Left renal cortex interstitium (tissue), 4 donors: ENCODE measurements at regions not wholly inside any gene's neighbourhood (a gene's known extent, or its start where the extent isn't known, plus 50 kb on each side); places are given as distances from the start of the nearest gene placed in this dataset.
A peak's percentile ranks its signal among the peaks of the same experiment; 100 is the strongest.
"Not testable (repeated sequence)": the region's sequence is repeated elsewhere in the genome, so short reads cannot be mapped to it uniquely, and the experiment has no call there.

Experiments used
- DNase-seq, 4 donors: peaks; one replicate each; pipeline ENCODE4 v3.0.0-alpha.2; 2013; ENCODE audit warnings: low read depth in 4 of 4, low spot score in 2 of 4, missing footprints in 1 of 4

DNA sequence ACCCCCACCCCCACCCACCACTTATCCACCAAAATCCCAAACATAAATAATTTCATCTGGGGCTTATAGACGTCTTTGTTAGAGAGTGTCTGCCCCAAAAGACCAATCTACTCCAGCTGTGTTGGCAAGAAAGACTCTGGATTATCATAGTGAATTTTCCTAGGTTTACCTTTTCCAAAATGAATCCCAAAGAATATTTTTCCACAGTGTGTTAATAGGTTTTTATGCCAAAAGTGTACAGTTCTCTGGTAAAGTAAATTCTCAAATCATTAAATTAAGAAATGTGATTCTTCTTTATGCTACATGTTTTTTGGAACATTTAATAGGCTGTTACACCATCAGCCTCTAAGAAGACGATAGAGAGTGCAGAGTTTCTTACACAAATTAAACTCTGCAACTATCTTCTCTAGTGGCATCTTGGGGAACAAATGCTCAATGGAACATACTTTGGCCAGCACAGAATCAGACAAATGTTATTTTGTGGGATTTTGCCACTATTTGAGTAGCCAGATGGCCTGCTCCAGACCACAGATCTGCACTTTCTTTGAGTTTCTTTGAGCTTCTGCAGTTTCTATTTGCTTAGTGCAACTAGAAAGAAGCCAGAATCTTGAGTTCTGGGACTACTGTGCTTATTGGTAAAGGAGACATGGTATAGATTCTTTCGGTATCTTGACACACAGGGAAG lies 206.0 kb downstream of the KIT start:
- DNase-seq: no peak

DNA sequence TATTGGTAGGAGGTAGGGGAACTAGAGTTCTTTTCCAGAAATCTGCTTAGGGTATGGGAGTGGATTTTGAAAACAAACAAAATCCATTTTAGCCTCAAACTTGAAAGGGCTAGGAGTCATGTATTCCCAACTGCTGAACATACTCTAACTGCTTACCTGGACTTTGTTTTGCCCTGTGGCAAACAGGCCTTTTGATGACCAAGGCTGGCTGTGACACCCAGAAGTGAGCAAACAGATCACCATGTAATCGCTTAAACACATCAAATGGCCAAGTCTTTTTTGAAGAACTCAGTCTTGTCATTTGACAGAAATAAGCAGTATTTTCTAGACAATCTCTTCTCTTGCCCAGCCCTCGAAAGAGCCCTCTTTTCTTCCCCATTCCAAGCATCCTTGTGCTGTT lies 203.4 kb downstream of the KIT start:
- DNase-seq: no peak

DNA sequence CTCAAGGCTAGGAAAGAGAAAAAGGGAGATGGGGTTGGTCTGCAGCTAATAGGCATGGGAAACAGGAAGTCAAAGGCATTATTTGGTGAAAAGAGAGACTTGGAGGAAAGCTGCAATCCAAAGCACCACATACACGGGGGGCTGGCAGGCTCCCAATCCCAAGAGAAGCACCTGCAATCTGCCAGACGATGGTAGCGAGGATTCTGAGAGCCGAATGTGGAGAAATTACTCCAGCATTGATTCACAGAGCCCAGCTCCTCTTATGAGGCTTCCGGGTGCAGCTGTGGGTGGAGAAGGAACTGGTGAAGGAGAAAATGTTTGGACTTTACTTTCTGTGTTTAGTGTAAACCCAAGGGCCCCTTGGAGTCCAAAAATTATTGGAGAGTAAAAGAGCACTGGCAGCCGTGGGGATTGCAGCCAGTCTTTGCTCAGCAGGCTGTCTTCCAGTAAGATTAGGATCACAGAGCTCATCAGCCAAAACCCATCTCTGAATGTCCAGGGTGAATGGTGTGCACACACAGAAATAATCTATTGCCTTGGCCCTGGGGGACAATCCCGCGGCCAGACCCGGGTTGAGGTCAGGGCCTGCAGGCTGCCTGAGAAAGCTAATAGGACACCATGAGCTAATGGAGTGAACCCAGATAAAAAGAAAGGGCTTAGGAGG lies 197.6 kb downstream of the KIT start:
- DNase-seq: no peak

DNA sequence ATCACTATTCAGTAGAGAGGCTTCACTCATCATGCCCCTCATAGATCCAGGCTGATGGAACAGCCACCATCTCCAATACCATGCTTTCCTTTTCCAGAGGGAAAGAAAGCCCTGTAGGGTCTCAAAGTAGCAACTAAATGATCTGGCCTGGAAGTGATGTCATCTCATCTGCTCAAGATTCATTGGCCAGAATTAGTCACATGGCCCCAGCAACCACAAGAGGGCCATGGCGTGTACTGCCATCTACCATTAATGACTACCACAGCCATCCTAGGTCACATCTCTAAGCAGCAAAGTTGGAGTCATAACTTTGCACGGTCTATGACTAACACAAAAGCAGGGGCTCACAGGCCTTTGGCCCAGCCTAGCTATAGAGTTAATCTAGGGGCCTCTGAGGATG lies 194.8 kb downstream of the KIT start:
- no peak for DNase-seq

DNA sequence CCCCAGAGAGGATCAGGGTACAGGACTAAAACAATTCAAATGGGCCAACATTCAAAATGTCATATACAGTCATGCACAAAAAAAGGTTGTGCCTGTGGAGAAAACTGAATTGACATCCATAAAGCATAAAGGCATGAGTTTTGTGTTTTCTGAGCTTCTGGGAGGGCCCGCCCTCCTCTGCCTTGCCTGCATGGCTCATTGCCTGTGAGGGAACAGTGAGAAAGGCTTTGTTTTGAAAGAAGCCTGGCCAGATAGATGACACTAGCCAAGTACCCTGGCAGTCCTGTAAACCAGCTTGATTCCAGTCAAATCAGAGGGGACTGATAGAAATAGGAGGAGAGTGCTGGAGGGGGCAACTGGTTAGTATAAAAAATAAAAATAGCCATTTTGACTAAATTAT lies 194.3 kb downstream of the KIT start:
- peak in 1 of 4 donors; percentile 10 for DNase-seq

DNA sequence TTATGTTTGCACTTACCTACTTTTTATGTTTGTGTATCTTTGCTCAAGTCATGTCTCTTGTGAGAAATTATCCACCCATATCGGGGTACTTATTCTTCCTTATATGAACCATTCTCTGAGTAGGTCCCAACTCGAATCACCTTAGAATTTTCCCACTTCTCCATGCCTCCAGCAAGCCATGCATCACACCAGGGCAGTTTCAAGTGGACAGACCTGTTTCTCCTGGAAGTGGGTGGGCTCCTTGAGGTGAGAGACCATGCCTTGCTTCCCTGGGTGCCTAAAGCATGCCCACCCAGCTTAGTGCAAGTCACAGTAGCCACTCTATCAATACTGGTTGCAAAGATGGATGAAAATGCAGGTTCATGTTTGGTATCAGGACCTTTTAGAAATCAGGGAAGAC lies 187.2 kb downstream of the KIT start:
- DNase-seq: no peak

DNA sequence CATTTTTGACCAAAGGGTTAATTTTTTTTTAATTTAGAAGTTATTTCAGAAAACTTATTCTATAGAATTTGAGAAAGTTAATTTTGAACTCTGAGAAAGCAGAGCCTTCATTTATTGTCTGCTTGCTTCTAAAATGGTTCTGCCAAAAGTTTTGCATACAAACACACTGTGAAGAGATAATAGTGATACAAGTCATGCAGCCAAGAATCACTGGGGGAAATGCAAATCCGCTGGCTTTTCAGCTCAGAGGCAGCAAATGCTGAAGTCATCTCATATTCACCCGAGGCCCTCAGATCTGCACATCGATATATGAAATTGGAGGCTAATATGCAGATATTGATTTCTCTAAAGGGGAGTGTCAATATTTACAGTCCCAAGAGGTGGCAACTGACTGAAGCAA lies 186.2 kb downstream of the KIT start:
- no peak for DNase-seq

DNA sequence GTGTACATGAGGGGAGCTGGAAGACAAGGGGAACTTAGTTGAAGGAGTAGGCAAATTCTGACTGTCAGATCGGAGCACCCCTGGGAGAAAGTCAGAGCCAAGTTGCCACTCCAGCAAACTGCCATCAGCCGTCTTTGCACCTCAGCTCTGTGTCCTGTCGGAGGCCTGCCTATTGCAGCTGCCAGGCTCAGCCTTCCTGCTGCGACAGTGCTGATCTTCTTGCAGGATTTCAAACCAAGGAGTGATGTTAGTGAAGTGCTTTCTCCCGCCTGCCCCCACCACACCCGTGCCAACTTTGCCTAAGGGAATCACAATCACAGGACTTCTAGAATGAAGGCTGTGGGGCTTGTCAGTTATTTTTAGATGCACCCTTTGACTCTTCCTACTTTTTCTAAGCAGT lies 185.3 kb downstream of the KIT start:
- no peak for DNase-seq

DNA sequence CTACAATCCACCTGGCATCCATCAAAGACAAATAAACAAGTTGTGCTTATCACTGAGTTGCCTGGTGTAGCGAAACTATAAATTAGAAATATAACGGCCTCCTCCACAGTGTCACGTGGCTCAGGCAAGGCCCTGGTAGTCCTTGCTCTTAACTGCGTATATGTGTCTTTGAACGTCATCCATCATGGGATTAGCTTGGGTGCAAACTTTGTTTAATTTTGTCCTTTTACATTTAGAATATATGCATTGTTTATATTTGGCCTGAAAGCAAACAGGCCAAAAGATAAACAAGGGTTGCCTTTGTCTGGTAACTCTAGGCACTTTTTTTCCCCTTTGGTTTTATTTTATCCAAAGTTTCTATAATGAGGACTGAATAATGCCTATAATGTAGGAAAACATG lies 184.9 kb downstream of the KIT start:
- DNase-seq: peak in 1 of 4 donors; percentile 13

DNA sequence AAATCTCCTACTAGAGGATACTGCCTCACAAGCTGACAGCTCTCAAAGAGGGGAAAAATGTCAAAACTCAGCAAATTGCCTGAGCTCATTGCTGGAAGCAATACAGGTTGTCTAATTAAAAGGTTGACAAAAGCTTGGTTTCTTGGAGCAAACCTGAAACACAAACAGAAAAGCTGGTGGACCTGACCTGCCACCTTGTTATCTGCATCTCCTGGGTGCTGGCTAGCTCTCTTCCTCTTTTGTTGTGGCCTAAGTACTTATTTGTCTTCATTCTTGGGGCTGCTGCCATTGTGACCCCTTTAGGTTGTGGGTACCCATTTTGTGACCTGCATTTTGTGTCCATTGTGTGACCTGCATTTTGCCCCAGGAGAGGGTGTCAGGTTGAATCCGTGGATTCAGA lies 184.5 kb downstream of the KIT start:
- no peak for DNase-seq

DNA sequence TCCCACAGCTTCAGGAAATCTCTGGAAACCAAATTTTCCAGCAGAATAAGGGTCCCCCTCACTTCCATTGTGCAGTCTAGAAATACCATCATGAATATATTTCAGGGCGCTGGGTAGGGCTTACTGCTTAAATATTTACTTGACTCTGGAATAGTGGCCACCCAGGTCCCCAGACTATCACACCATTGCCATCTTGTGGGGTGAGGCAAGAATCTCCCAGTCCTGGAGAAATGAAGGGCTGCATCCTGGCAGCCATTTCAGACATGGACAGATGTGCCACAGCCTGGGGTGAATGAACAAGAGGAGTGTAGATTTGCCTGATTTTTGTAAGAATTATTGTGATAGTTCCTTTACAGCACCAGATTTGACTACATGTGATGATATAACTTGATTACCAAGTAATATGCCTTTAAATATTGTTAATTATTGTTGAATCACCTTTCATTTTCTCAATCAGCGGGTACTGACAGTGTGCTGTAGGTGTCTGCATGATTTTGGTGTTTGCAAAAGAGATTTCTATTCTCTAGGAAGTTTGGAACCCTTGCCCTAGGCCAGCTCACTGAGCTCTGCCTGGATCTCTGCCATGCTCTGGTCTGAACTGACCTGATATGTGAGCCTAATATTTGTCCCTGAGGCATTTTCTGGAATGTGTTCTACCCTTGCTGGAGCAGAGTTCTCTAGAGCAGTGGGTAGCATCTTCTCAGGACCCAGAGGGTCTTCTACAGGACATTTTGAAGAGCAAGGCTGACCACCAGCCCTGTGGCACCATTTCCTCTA lies 183.4 kb downstream of the KIT start:
- DNase-seq: no peak

DNA sequence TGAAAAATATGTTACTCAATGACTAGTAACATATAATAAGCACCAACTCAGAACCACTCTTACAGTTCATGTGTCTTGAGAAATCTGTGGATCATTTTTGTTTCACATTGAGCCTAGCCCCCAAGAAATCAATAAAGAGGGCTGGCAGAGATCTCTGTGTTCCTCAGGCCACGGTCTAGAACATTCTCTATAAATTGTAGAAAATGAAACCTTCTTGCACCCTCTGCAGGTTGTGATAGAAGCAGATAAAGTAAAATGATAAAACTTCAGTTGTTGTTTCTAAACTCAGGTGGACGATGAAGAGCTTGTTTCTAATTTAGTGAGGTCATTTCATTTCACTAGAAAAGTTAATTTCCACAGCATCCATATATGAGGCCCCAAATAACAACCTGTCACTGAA lies 182.7 kb downstream of the KIT start:
- DNase-seq: no peak

DNA sequence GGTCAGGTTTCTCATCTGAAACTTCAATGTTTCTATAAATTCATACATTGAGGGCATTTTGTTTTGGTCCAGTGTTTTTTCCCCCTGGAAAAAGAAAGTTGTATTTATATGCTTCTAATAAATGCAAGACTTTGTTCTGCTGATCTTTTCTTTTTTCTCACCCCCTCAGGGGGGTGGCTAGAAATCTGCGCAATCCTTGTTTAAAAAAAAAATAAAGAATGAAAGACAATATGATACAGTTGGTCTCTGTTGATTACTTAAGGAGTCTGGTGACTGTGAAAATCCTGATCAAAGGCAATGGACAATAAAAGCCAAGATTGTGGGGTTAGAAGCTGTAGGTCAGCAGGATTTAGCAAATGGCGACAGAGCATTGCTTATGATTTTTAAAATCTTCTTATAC lies 180.5 kb downstream of the KIT start:
- no peak for DNase-seq

DNA sequence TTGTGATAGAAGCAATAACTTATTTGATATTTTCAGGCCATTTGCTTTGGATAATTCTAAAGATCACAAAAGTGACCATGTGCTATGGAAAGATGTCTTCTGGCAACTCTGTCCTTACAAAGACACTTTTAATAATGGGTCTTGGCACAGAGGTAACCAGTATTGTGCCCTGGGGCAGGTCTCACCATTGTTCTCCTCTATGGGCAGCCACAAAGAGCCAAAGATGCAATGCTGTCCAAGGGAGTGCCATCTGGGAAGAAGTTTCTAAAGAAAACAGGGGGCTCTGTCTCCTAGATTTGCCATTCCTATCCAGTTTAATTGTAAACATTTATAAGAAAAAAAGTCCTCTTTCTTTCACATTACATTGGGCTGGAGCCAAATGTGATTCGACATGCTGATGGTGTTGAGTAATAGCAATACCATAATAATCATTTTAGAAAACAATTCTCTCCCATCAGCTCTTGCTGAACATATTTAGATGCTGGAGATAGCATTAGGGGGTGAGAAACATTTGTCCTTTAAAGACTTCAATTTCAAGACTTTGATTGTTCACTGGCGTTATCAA lies 179.9 kb downstream of the KIT start:
- no peak for DNase-seq

DNA sequence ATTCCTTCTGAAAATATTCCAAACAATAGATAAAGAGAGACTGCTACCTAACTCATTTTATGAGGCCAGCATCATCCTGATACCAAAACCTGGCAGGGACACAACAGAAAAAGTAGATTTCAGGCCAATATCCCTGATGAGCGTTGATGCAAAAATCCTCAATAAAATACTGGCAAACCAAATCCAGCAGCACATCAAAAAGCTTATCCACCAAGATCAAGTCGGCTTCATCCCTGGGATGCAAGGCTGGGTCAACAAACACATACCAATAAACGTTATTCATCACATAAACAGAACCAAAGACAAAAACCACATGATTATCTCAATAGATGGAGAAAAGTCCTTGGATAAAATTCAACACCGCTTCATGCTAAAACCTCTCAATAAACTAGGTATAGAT lies 170.6 kb downstream of the KIT start:
- DNase-seq: not testable (repeated sequence)

DNA sequence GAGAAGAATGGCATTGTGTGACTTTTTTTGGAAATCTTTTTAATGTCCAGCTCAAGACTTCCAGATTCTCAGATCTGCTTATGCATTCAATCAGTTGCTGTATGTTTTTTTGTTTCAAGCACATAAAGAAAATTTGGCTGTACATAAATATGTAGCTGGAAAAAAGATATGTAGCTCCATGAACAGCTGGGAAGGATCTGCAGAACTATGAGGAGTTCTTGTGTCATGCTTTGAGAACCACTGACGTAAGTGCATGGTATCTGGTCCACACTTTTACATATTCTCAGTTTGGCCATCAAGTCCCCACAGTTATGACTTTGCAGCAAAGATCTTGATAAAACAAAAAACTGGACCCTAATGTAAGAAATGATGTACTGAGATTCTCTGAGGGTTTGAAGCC lies 165.9 kb downstream of the KIT start:
- DNase-seq: peak in 1 of 4 donors; percentile 36

DNA sequence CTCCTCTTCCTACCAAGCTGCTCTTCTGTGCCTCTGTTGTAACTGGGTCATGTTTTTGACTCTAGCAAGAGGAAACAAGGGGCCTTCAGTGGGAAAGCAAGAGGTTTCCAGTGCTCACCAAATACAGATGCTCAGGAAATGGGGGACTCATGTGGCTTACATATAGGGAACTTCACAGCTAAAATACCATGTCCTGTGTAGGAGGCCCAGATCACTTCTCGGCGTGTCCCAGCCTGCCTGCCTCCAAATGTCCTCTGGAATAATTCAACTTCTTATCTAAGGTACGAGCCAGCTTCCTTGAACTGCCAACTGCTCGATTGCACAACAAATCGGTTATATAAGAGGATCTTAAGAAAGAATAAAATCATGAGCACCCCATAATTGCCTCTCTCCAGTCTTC lies 161.3 kb downstream of the KIT start:
- DNase-seq: no peak

DNA sequence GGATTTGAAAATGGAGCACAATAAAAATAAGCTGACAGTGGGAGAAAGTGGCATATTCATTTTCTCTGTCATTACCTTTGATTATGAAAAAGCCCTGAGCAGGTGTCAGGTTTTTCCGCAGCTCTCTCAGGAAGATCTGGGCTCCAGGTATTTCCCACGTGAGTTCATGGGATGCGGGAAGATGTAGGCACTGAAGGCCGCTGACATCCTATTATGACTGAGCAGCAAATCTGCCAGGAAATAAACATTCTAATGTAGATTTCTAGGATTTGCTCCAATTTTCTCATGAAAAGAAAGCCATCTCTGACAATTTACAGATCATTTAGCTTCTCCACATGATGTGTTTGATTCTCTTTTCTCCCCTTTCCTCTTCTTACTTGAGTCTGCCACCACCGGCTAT lies 160.7 kb downstream of the KIT start:
- DNase-seq: no peak

DNA sequence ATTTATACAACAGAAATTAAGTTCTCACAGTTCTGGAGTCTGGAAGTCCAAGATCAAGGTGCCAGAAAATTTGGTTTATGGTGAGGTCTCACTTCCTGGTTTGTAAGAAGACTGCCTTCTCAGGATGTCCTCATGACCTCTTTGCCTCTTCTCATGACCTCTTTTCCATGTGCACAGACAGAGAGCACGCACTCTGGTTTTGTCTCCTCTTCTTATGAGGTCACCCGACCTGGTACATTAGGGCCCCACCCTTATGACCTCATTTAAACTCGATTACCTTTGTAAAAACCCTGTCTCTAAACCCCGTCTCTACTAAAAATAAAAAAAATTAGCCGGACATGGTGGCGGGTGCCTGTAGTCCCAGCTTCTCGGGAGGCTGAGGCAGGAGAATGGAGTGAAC lies 155.9 kb downstream of the KIT start:
- no peak for DNase-seq

DNA sequence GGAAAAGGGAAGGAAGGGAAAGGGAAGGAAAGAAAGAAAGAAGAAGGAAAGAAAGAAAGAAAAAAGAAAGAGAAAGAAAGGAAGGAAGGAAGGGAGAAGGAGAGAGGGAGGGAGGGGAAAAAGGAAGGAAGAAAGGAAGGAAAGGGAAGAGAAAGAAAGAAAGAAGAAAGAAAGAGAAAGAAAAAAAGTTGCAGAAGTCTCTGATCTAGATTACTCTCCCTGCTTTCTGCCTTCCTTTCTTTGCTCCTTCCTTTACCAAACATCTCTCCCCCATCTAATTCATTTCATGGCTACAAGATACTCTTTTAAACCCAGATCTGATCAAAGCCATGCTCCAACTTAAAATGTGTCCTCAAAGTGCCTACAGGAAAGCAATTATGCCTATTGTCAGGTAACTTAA lies 148.6 kb downstream of the KIT start:
- no peak for DNase-seq

DNA sequence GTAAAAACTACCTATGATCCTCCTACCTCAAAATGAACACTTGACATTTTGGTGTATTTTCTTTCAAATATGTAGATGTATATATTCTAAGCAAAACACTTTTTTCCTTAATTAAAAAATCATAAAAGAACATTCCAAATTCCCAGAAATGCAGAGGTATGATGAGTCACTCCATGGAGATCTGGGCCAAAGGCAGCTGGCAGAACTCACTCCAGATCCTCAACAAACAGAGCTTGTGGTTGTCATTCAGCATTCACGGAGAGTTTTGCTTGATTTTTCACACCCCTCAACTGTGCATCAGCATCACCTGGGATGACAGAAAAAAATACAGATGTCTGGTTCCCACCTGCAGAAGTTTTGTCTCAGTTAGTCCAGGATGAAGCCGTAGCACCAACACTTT lies 144.6 kb downstream of the KIT start:
- no peak for DNase-seq
